ENCODE measurements at regions not wholly inside any gene's neighbourhood (a gene's known extent, or its start where the extent isn't known, plus 50 kb on each side); places are given as distances from the start of the nearest gene placed in this dataset.

- FAIRE-seq (no peak), DNase-seq (no peak)
- no peaks in the 10 kb centered on the region for H3K9me3 ChIP-seq (ENCODE audit: control insufficient read depth in 2 of 2, insufficient read depth in 1 of 2, low read depth in 1 of 2, low read length in 1 of 2)
- 66 to 69% (median 69%) methylated on average over 10 of the region's 10 CpGs for whole genome bisulfite sequencing, 3 donors
- H3K4me1 ChIP-seq (ENCODE audit: control insufficient read depth in 3 of 3, insufficient read depth in 2 of 3, low read depth in 1 of 3, low read length in 2 of 3) = peaks cover 0 to 2% (median under 1%) of the 10 kb centered on the region in 3 donors
- no peak overlapping the region for H3K4me3 ChIP-seq (ENCODE audit: low read depth in 1 of 3, low read length in 3 of 3)
- H3K36me3 ChIP-seq (ENCODE audit: control insufficient read depth in 3 of 3, insufficient read depth in 2 of 3, low read depth in 1 of 3, low read length in 3 of 3) = no peaks in the 10 kb centered on the region
- no peaks in the 10 kb centered on the region for H3K27me3 ChIP-seq (ENCODE audit: control insufficient read depth in 3 of 3, insufficient read depth in 3 of 3, low read length in 3 of 3)
- H3K27ac ChIP-seq (ENCODE audit: low read depth in 1 of 3, low read length in 2 of 3) = no peak overlapping the region
These were observed 186.8 kb upstream of the CTAGE1 start for GRCh38 chr18:22604390-22604985.

- H3K9me3 ChIP-seq (ENCODE audit: control insufficient read depth in 2 of 2, insufficient read depth in 1 of 2, low read depth in 1 of 2, low read length in 1 of 2) = no peaks in the 10 kb centered on the region
- peak; percentile 19 to 75 for DNase-seq
- no peaks in the 10 kb centered on the region for H3K36me3 ChIP-seq (ENCODE audit: control insufficient read depth in 3 of 3, insufficient read depth in 2 of 3, low read depth in 1 of 3, low read length in 3 of 3)
- peaks cover 0 to 4% (median 2%) of the 10 kb centered on the region in 3 donors for H3K4me1 ChIP-seq (ENCODE audit: control insufficient read depth in 3 of 3, insufficient read depth in 2 of 3, low read depth in 1 of 3, low read length in 2 of 3)
- H3K27ac ChIP-seq (ENCODE audit: low read depth in 1 of 3, low read length in 2 of 3) = no peak overlapping the region
- H3K27me3 ChIP-seq (ENCODE audit: control insufficient read depth in 3 of 3, insufficient read depth in 3 of 3, low read length in 3 of 3) = no peaks in the 10 kb centered on the region
- no peak for FAIRE-seq
- 17 to 38% (median 22%) methylated on average over 3 of the region's 3 CpGs for WGBS, 3 donors
- H3K4me3 ChIP-seq (ENCODE audit: low read depth in 1 of 3, low read length in 3 of 3) = no peak overlapping the region
These were observed 187.3 kb upstream of the CTAGE1 start for GRCh38 chr18:22604986-22605421.

GRCh38 chr18:22605736-22606135 lies 188.0 kb upstream of the CTAGE1 start:
- DNase-seq (no peak), FAIRE-seq (no peak)
- peaks cover 0 to 4% (median 2%) of the 10 kb centered on the region in 3 donors for H3K4me1 ChIP-seq (ENCODE audit: control insufficient read depth in 3 of 3, insufficient read depth in 2 of 3, low read depth in 1 of 3, low read length in 2 of 3)
- H3K36me3 ChIP-seq (ENCODE audit: control insufficient read depth in 3 of 3, insufficient read depth in 2 of 3, low read depth in 1 of 3, low read length in 3 of 3) = no peaks in the 10 kb centered on the region
- 69 to 71% (median 69%) methylated on average over 4 of the region's 4 CpGs for WGBS, 3 donors
- H3K4me3 ChIP-seq (ENCODE audit: low read depth in 1 of 3, low read length in 3 of 3) = no peak overlapping the region
- H3K27ac ChIP-seq (ENCODE audit: low read depth in 1 of 3, low read length in 2 of 3) = no peak overlapping the region
- no peaks in the 10 kb centered on the region for H3K27me3 ChIP-seq (ENCODE audit: control insufficient read depth in 3 of 3, insufficient read depth in 3 of 3, low read length in 3 of 3)
- no peaks in the 10 kb centered on the region for H3K9me3 ChIP-seq (ENCODE audit: control insufficient read depth in 2 of 2, insufficient read depth in 1 of 2, low read depth in 1 of 2, low read length in 1 of 2)

- 83 to 88% (median 84%) methylated on average over 7 of the region's 7 CpGs for WGBS, 3 donors
- no peak overlapping the region for H3K4me3 ChIP-seq (ENCODE audit: low read depth in 1 of 3, low read length in 3 of 3)
- no peak for FAIRE-seq
These were observed 189.0 kb upstream of the CTAGE1 start for GRCh38 chr18:22606563-22607283.

GRCh38 chr18:22607284-22607635 lies 189.5 kb upstream of the CTAGE1 start:
- peaks cover 0 to 4% (median 2%) of the 10 kb centered on the region in 3 donors for H3K4me1 ChIP-seq (ENCODE audit: control insufficient read depth in 3 of 3, insufficient read depth in 2 of 3, low read depth in 1 of 3, low read length in 2 of 3)
- no peaks in the 10 kb centered on the region for H3K27me3 ChIP-seq (ENCODE audit: control insufficient read depth in 3 of 3, insufficient read depth in 3 of 3, low read length in 3 of 3)
- DNase-seq = no peak
- H3K4me3 ChIP-seq (ENCODE audit: low read depth in 1 of 3, low read length in 3 of 3) = no peak overlapping the region
- no peak for FAIRE-seq
- H3K9me3 ChIP-seq (ENCODE audit: control insufficient read depth in 2 of 2, insufficient read depth in 1 of 2, low read depth in 1 of 2, low read length in 1 of 2) = no peaks in the 10 kb centered on the region
- WGBS, 3 donors = 92 to 93% (median 92%) methylated on average over 6 of the region's 6 CpGs
- H3K27ac ChIP-seq (ENCODE audit: low read depth in 1 of 3, low read length in 2 of 3) = no peak overlapping the region
- H3K36me3 ChIP-seq (ENCODE audit: control insufficient read depth in 3 of 3, insufficient read depth in 2 of 3, low read depth in 1 of 3, low read length in 3 of 3) = no peaks in the 10 kb centered on the region

More at GRCh38 chr18:22606563-22607283, 189.0 kb upstream of the CTAGE1 start:
- Histone ChIP-seq H3K27me3 (ENCODE audit: control insufficient read depth in 3 of 3, insufficient read depth in 3 of 3, low read length in 3 of 3) (no peaks in the 10 kb centered on the region), H3K36me3 (ENCODE audit: control insufficient read depth in 3 of 3, insufficient read depth in 2 of 3, low read depth in 1 of 3, low read length in 3 of 3) (no peaks in the 10 kb centered on the region), H3K9me3 (ENCODE audit: control insufficient read depth in 2 of 2, insufficient read depth in 1 of 2, low read depth in 1 of 2, low read length in 1 of 2) (no peaks in the 10 kb centered on the region), H3K27ac (ENCODE audit: low read depth in 1 of 3, low read length in 2 of 3) (no peak overlapping the region), H3K4me1 (ENCODE audit: control insufficient read depth in 3 of 3, insufficient read depth in 2 of 3, low read depth in 1 of 3, low read length in 2 of 3) (peaks cover 0 to 4% (median 2%) of the 10 kb centered on the region in 3 donors)
- DNase-seq = no peak

GRCh38 chr18:22608847-22609246 lies 191.1 kb upstream of the CTAGE1 start:
- no peaks in the 10 kb centered on the region for H3K9me3 ChIP-seq (ENCODE audit: control insufficient read depth in 2 of 2, insufficient read depth in 1 of 2, low read depth in 1 of 2, low read length in 1 of 2)
- no peak overlapping the region for H3K4me3 ChIP-seq (ENCODE audit: low read depth in 1 of 3, low read length in 3 of 3)
- H3K4me1 ChIP-seq (ENCODE audit: control insufficient read depth in 3 of 3, insufficient read depth in 2 of 3, low read depth in 1 of 3, low read length in 2 of 3) = peaks cover 0 to 4% (median 2%) of the 10 kb centered on the region in 3 donors
- H3K27me3 ChIP-seq (ENCODE audit: control insufficient read depth in 3 of 3, insufficient read depth in 3 of 3, low read length in 3 of 3) = no peaks in the 10 kb centered on the region
- no peak for DNase-seq
- no peak overlapping the region for H3K27ac ChIP-seq (ENCODE audit: low read depth in 1 of 3, low read length in 2 of 3)
- WGBS, 3 donors = 14 to 43% (median 20%) methylated on average over 1 of the region's 1 CpG
- no peaks in the 10 kb centered on the region for H3K36me3 ChIP-seq (ENCODE audit: control insufficient read depth in 3 of 3, insufficient read depth in 2 of 3, low read depth in 1 of 3, low read length in 3 of 3)
- FAIRE-seq = no peak

GRCh38 chr18:22609642-22610041 lies 191.9 kb upstream of the CTAGE1 start:
- DNase-seq = peak; percentile 11 to 56
- WGBS, 3 donors = 8 to 27% (median 14%) methylated on average over 5 of the region's 5 CpGs

GRCh38 chr18:22613058-22613690 lies 195.5 kb upstream of the CTAGE1 start:
- 22 to 58% (median 27%) methylated on average over 18 of the region's 18 CpGs for WGBS, 3 donors
- no peaks in the 10 kb centered on the region for H3K27me3 ChIP-seq (ENCODE audit: control insufficient read depth in 3 of 3, insufficient read depth in 3 of 3, low read length in 3 of 3)
- H3K36me3 ChIP-seq (ENCODE audit: control insufficient read depth in 3 of 3, insufficient read depth in 2 of 3, low read depth in 1 of 3, low read length in 3 of 3) = no peaks in the 10 kb centered on the region
- H3K27ac ChIP-seq (ENCODE audit: low read depth in 1 of 3, low read length in 2 of 3) = no peak overlapping the region
- peak; percentile 66 to 76 for DNase-seq
- peaks cover 0 to 4% (median 0%) of the 10 kb centered on the region in 3 donors for H3K4me1 ChIP-seq (ENCODE audit: control insufficient read depth in 3 of 3, insufficient read depth in 2 of 3, low read depth in 1 of 3, low read length in 2 of 3)
- no peak overlapping the region for H3K4me3 ChIP-seq (ENCODE audit: low read depth in 1 of 3, low read length in 3 of 3)
- no peaks in the 10 kb centered on the region for H3K9me3 ChIP-seq (ENCODE audit: control insufficient read depth in 2 of 2, insufficient read depth in 1 of 2, low read depth in 1 of 2, low read length in 1 of 2)
- FAIRE-seq = no peak

More at GRCh38 chr18:22609642-22610041, 191.9 kb upstream of the CTAGE1 start:
- no peak overlapping the region for H3K27ac ChIP-seq (ENCODE audit: low read depth in 1 of 3, low read length in 2 of 3)
- FAIRE-seq = no peak
- H3K4me3 ChIP-seq (ENCODE audit: low read depth in 1 of 3, low read length in 3 of 3) = no peak overlapping the region
- no peaks in the 10 kb centered on the region for H3K36me3 ChIP-seq (ENCODE audit: control insufficient read depth in 3 of 3, insufficient read depth in 2 of 3, low read depth in 1 of 3, low read length in 3 of 3)
- no peaks in the 10 kb centered on the region for H3K9me3 ChIP-seq (ENCODE audit: control insufficient read depth in 2 of 2, insufficient read depth in 1 of 2, low read depth in 1 of 2, low read length in 1 of 2)
- no peaks in the 10 kb centered on the region for H3K27me3 ChIP-seq (ENCODE audit: control insufficient read depth in 3 of 3, insufficient read depth in 3 of 3, low read length in 3 of 3)
- H3K4me1 ChIP-seq (ENCODE audit: control insufficient read depth in 3 of 3, insufficient read depth in 2 of 3, low read depth in 1 of 3, low read length in 2 of 3) = peaks cover 0 to 4% (median 2%) of the 10 kb centered on the region in 3 donors

All from small intestine (tissue), 7 donors.